Omental fat pad (tissue), 3 donors: ENCODE measurements at regions not wholly inside any gene's neighbourhood (a gene's known extent, or its start where the extent isn't known, plus 50 kb on each side); places are given as distances from the start of the nearest gene placed in this dataset.
"Not testable (repeated sequence)": the region's sequence is repeated elsewhere in the genome, so short reads cannot be mapped to it uniquely, and the experiment has no call there.

Source experiments
- ATAC-seq: fragments of 150-250 bp; one replicate; pipeline ENCODE4 v1.9.1; 2016; ENCODE audit warnings: mild to moderate bottlenecking, moderate library complexity; ENCODE audit not compliant: low FRiP score
- DNase-seq: peaks from one replicate; pipeline ENCODE4 v3.0.0-alpha.2; 2019; ENCODE audit warnings: low spot score
- TF ChIP-seq, protein P1 (sequence below), 3 donors: fragments of 450-650 bp; IDR thresholded peaks; one replicate each; pipeline ENCODE4 v1.5.1; 2016 to 2017; ENCODE audit warnings: antibody characterized with exemption in 3 of 3, mild to moderate bottlenecking in 3 of 3, moderate library complexity in 2 of 3

DNA sequence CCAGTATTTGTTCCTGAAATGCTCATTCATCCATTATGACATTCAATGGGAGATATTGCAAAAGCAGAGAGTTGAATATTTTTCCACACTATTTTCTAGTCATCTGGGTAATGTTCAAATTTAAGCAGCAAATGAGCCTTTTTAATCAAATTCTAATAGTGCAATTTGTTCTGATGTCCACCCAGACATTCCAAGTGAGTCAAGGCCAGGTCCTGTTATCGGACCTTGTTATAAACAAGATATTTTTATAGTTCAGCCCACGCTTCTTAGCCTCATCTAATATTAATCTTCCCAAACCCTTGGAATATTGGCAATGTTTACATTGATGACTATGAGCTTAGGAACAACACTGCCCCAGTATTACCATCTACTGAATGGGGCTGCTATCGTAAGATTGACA is 500.1 kb upstream of the PHF14 start:
- DNase-seq (no peak), ATAC-seq (no peak)
- TF ChIP-seq, protein P1, sequence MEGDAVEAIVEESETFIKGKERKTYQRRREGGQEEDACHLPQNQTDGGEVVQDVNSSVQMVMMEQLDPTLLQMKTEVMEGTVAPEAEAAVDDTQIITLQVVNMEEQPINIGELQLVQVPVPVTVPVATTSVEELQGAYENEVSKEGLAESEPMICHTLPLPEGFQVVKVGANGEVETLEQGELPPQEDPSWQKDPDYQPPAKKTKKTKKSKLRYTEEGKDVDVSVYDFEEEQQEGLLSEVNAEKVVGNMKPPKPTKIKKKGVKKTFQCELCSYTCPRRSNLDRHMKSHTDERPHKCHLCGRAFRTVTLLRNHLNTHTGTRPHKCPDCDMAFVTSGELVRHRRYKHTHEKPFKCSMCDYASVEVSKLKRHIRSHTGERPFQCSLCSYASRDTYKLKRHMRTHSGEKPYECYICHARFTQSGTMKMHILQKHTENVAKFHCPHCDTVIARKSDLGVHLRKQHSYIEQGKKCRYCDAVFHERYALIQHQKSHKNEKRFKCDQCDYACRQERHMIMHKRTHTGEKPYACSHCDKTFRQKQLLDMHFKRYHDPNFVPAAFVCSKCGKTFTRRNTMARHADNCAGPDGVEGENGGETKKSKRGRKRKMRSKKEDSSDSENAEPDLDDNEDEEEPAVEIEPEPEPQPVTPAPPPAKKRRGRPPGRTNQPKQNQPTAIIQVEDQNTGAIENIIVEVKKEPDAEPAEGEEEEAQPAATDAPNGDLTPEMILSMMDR (IDR thresholded peaks at IDR 0.05), result no peak

DNA sequence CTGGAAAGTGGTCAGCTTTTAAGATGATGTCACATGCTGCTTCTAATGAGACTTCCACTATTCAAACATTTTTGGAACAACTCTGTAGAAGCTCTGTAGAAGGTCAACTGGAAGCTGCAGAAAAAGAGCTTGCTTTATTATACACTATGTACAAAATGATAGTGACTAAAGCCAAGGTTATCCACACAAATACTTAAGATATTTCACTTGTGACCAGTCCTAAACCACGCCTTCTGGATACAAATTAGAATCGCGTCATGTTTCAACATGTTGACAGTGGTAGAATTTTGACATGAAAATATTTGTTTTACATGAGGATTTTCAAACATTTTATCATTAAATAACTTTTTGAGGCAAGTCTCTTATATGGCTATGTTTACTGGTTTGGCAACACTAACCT is 499.6 kb upstream of the PHF14 start:
- TF ChIP-seq, protein P1 (IDR thresholded peaks at IDR 0.05), result no peak
- DNase-seq (no peak), ATAC-seq (peak; percentile 77)

- TF ChIP-seq, protein P1 (IDR thresholded peaks at IDR 0.05), result no peak
- DNase-seq, result no peak
- ATAC-seq, result no peak
Observed at GRCh38 chr7:10475940-10476641, 497.6 kb upstream of the PHF14 start.

GRCh38 chr7:10476642-10477041 is 497.0 kb upstream of the PHF14 start:
- no peak for ATAC-seq
- no peak for DNase-seq

DNA sequence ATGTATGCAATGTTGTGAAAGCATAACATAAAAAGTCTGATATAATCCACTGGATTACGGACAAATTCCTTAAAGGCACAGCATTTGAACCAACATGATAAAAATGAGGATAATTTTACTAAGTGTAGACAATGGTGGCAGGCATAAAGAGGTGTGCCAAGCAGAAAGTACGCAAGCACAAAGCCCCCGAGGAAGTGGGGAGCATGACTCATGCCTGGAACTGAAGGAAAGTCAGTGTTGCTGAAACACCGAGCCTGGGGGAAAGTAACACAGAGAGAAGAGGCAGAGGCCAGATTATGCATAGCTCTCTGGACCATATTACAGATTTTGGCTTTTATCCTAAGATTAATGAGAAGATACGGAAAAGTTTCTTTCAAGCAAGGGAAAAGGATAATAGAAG is 490.0 kb upstream of the PHF14 start:
- TF ChIP-seq, protein P1 (IDR thresholded peaks at IDR 0.05), result no peak
- no peak for ATAC-seq

More at GRCh38 chr7:10476642-10477041, 497.0 kb upstream of the PHF14 start:
- TF ChIP-seq, protein P1 (IDR thresholded peaks at IDR 0.05), result no peak

GRCh38 chr7:10484767-10485166 is 488.9 kb upstream of the PHF14 start:
- DNase-seq (no peak), ATAC-seq (no peak)
- TF ChIP-seq, protein P1 (IDR thresholded peaks at IDR 0.05), result no peak

More for the DNA sequence above, 490.0 kb upstream of the PHF14 start:
- no peak for DNase-seq

GRCh38 chr7:10501206-10501884 is 472.3 kb upstream of the PHF14 start:
- not testable (repeated sequence) for DNase-seq, ATAC-seq
